Neural cell (in vitro differentiated cells): ENCODE measurements at regions not wholly inside any gene's neighbourhood (a gene's known extent, or its start where the extent isn't known, plus 50 kb on each side); places are given as distances from the start of the nearest gene placed in this dataset.

Experiments
- H2AFZ ChIP-seq: fragments of 200-600, 300-800 bp; sonication (generic), shearing (Covaris generic); 2 replicates; pipeline ENCODE4 v1.6.0; 2014; ENCODE audit warnings: low read depth, mild to moderate bottlenecking, antibody characterized with exemption, low read length, moderate library complexity
- H3F3A ChIP-seq: fragments of 200-600 bp; shearing (Covaris generic); 2 replicates; pipeline ENCODE4 v1.6.1; 2016; ENCODE audit warnings: mild to moderate bottlenecking, moderate library complexity, mixed read lengths, antibody characterized with exemption, low read length; ENCODE audit not compliant: insufficient read depth, poor library complexity, severe bottlenecking
- H3K27ac ChIP-seq: fragments of 200-600, 300-800 bp; sonication (generic), shearing (Covaris generic); 2 replicates; pipeline ENCODE4 v1.5.1; 2014; ENCODE audit warnings: mild to moderate bottlenecking, low read length, moderate library complexity
- H3K27me3 ChIP-seq: fragments of 300-800, 200-600 bp; sonication (generic), shearing (Covaris generic); 2 replicates; pipeline ENCODE4 v1.6.0; 2014; ENCODE audit warnings: mild to moderate bottlenecking, low read depth, low read length, moderate library complexity; ENCODE audit not compliant: insufficient read depth
- H3K36me3 ChIP-seq: fragments of 300-800, 200-600 bp; sonication (generic), shearing (Covaris generic); 2 replicates; pipeline ENCODE4 v1.5.1; 2014; ENCODE audit warnings: mild to moderate bottlenecking, antibody characterized with exemption, low read length, moderate library complexity; ENCODE audit not compliant: insufficient read depth
- H3K4me2 ChIP-seq: fragments of 300-800, 200-600 bp; sonication (generic), shearing (Covaris generic); 2 replicates; pipeline ENCODE4 v1.6.0; 2014; ENCODE audit warnings: mild to moderate bottlenecking, low read length
- H3K4me3 ChIP-seq: fragments of 300-800, 200-600 bp; sonication (generic), shearing (Covaris generic); 2 replicates; pipeline ENCODE4 v1.5.1; 2014; ENCODE audit warnings: mild to moderate bottlenecking, low read length, moderate library complexity
- H3K79me2 ChIP-seq: fragments of 200-600 bp; shearing (Covaris generic); replicated peaks from 2 replicates; pipeline ENCODE4 v1.6.0; 2014; ENCODE audit warnings: mild to moderate bottlenecking, low read length, moderate library complexity; ENCODE audit not compliant: insufficient read depth
- H3K9ac ChIP-seq: fragments of 300-800, 200-600 bp; sonication (generic), shearing (Covaris generic); 2 replicates; pipeline ENCODE4 v1.6.1; 2016; ENCODE audit warnings: mild to moderate bottlenecking, low read length, mixed read lengths
- H3K9me2 ChIP-seq: fragments of 200-600 bp; shearing (Covaris generic); 2 replicates; pipeline ENCODE4 v1.6.1; 2016; ENCODE audit warnings: mild to moderate bottlenecking, low read length, mixed read lengths; ENCODE audit not compliant: insufficient read depth
- H3K9me3 ChIP-seq: fragments of 200-600, 300-800 bp; sonication (generic), shearing (Covaris generic); 2 replicates; pipeline ENCODE4 v1.6.1; 2016; ENCODE audit warnings: mild to moderate bottlenecking, mixed run types, low read length, moderate library complexity, mixed read lengths
- H4K20me1 ChIP-seq: fragments of 200-600 bp; shearing (Covaris generic); 2 replicates; pipeline ENCODE4 v1.6.1; 2016; ENCODE audit warnings: mild to moderate bottlenecking, mixed run types; ENCODE audit not compliant: insufficient read depth
- EP300 ChIP-seq: fragments of 450-650 bp; conservative IDR thresholded peaks from 2 replicates; pipeline ENCODE4 v1.6.1; 2014; ENCODE audit warnings: antibody characterized with exemption, mild to moderate bottlenecking, moderate library complexity; ENCODE audit not compliant: poor library complexity, severe bottlenecking
- EZH2 ChIP-seq: fragments of 200-600, 300-800 bp; shearing (Covaris generic), sonication (generic); IDR thresholded peaks from 2 replicates; pipeline ENCODE4 v1.6.1; 2014; ENCODE audit warnings: antibody characterized with exemption, low read length, borderline replicate concordance, mild to moderate bottlenecking; ENCODE audit not compliant: insufficient read depth, poor library complexity, severe bottlenecking
- MXI1 ChIP-seq: fragments of 450-650 bp; conservative IDR thresholded peaks from 2 replicates; pipeline ENCODE4 v1.6.1; 2014; ENCODE audit warnings: antibody characterized with exemption, mild to moderate bottlenecking; ENCODE audit not compliant: poor library complexity, severe bottlenecking
- POLR2AphosphoS5 ChIP-seq: IDR thresholded peaks from 2 replicates; pipeline ENCODE4 v1.6.1; 2012
- RAD21 ChIP-seq: fragments of 450-650 bp; conservative IDR thresholded peaks from 2 replicates; pipeline ENCODE4 v1.6.1; 2014; ENCODE audit warnings: antibody characterized with exemption, mild to moderate bottlenecking, moderate library complexity
- SMC3 ChIP-seq: fragments of 450-650 bp; conservative IDR thresholded peaks from 2 replicates; pipeline ENCODE4 v1.6.1; 2014; ENCODE audit warnings: antibody characterized with exemption, mild to moderate bottlenecking, moderate library complexity; ENCODE audit not compliant: poor library complexity
- TAF1 ChIP-seq: IDR thresholded peaks from 2 replicates; pipeline ENCODE4 v1.6.1; 2012; ENCODE audit warnings: low read depth
- TF ChIP-seq, protein P1 (sequence below): IDR thresholded peaks from 2 replicates; pipeline ENCODE4 v1.6.1; 2012; ENCODE audit warnings: borderline replicate concordance
- TF ChIP-seq, protein P2 (sequence below): fragments of 450-650 bp; IDR thresholded peaks from 2 replicates; pipeline ENCODE4 v1.5.1; 2014; ENCODE audit warnings: antibody characterized with exemption, mild to moderate bottlenecking, moderate library complexity; ENCODE audit not compliant: poor library complexity, severe bottlenecking

DNA sequence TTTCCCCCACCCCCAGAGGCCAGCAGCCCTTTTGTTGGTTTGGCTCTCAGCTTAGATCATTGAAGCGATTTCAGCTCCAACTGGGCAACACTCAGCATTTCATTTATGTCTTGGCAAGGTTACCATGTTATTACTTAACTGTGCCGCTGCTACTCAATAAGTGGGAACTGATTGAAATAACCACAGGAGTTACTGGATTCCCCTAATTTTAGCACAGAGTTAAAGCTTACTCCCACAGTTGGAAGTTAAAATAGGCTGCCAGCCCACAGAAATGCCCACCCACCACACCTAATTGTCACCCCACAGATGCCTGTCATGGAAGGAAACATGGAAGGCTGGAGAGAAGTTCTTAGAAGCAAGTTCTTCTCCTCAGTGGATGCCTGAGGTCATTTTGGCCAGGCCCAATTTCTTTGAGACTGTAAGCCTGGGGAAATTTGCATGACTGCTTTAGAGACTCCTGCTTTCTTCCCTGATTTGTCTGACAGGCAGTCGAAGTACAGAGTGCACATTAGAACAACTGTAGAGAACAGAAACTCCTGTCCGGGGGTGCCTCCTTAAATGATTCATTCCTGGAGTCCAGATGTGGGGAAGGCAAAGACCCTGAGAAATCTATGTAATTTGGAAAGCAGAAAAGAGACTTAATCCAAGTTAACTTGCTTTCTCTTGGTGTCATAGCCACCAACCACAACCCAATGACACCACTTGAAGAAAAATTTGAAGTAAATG lies 370.0 kb downstream of the ZSWIM6 start:
- no peaks in the 10 kb centered on the region for H3K9me3 ChIP-seq
- no peak overlapping the region for H2AFZ ChIP-seq
- H3K27ac ChIP-seq = no peak overlapping the region
- H3K4me2 ChIP-seq = no peak overlapping the region
- no peaks in the 10 kb centered on the region for H3K36me3 ChIP-seq
- no peak overlapping the region for H3K9ac ChIP-seq
- no peaks in the 10 kb centered on the region for H3K9me2 ChIP-seq
- H4K20me1 ChIP-seq = no peaks in the 10 kb centered on the region
- no peaks in the 10 kb centered on the region for H3K79me2 ChIP-seq
- no peaks in the 10 kb centered on the region for H3K27me3 ChIP-seq
- no peak overlapping the region for H3K4me3 ChIP-seq
- H3F3A ChIP-seq = no peaks in the 10 kb centered on the region
- TF ChIP-seq EZH2 (no peak), POLR2AphosphoS5 (no peak), SMC3 (no peak), EP300 (no peak)

GRCh38 chr5:61702784-61703183 lies 370.7 kb downstream of the ZSWIM6 start:
- H3K4me2 ChIP-seq = no peak overlapping the region
- no peaks in the 10 kb centered on the region for H3K9me2 ChIP-seq
- H3K4me3 ChIP-seq = no peak overlapping the region
- no peaks in the 10 kb centered on the region for H3K36me3 ChIP-seq
- H3K9me3 ChIP-seq = no peaks in the 10 kb centered on the region
- no peak overlapping the region for H3K27ac ChIP-seq
- H3F3A ChIP-seq = no peaks in the 10 kb centered on the region
- no peak overlapping the region for H3K9ac ChIP-seq
- no peaks in the 10 kb centered on the region for H3K79me2 ChIP-seq
- TF ChIP-seq MXI1 (no peak), SMC3 (no peak), POLR2AphosphoS5 (no peak), TAF1 (no peak), RAD21 (no peak)
- TF ChIP-seq, protein P1, sequence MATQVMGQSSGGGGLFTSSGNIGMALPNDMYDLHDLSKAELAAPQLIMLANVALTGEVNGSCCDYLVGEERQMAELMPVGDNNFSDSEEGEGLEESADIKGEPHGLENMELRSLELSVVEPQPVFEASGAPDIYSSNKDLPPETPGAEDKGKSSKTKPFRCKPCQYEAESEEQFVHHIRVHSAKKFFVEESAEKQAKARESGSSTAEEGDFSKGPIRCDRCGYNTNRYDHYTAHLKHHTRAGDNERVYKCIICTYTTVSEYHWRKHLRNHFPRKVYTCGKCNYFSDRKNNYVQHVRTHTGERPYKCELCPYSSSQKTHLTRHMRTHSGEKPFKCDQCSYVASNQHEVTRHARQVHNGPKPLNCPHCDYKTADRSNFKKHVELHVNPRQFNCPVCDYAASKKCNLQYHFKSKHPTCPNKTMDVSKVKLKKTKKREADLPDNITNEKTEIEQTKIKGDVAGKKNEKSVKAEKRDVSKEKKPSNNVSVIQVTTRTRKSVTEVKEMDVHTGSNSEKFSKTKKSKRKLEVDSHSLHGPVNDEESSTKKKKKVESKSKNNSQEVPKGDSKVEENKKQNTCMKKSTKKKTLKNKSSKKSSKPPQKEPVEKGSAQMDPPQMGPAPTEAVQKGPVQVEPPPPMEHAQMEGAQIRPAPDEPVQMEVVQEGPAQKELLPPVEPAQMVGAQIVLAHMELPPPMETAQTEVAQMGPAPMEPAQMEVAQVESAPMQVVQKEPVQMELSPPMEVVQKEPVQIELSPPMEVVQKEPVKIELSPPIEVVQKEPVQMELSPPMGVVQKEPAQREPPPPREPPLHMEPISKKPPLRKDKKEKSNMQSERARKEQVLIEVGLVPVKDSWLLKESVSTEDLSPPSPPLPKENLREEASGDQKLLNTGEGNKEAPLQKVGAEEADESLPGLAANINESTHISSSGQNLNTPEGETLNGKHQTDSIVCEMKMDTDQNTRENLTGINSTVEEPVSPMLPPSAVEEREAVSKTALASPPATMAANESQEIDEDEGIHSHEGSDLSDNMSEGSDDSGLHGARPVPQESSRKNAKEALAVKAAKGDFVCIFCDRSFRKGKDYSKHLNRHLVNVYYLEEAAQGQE = no peak
- no peak overlapping the region for H2AFZ ChIP-seq
- no peaks in the 10 kb centered on the region for H3K27me3 ChIP-seq
- H4K20me1 ChIP-seq = no peaks in the 10 kb centered on the region

- H2AFZ ChIP-seq = no peak overlapping the region
Measured at GRCh38 chr5:61704289-61704688, 372.2 kb downstream of the ZSWIM6 start.

More at GRCh38 chr5:61704289-61704688, 372.2 kb downstream of the ZSWIM6 start:
- Histone ChIP-seq H3K4me3 (no peak overlapping the region), H3K36me3 (no peaks in the 10 kb centered on the region), H3K4me2 (no peak overlapping the region), H3K27me3 (no peaks in the 10 kb centered on the region), H3K27ac (no peak overlapping the region), H3K9me2 (no peaks in the 10 kb centered on the region), H3F3A (no peaks in the 10 kb centered on the region), H3K9ac (no peak overlapping the region), H3K9me3 (no peaks in the 10 kb centered on the region), H4K20me1 (no peaks in the 10 kb centered on the region), H3K79me2 (no peaks in the 10 kb centered on the region)
- TF ChIP-seq POLR2AphosphoS5 = no peak
- no peak for TF ChIP-seq TAF1
- TF ChIP-seq SMC3 = no peak
- TF ChIP-seq RAD21 = no peak
- TF ChIP-seq, protein P1 = no peak
- TF ChIP-seq EZH2 = no peak
- no peak for TF ChIP-seq MXI1
- TF ChIP-seq, protein P2, sequence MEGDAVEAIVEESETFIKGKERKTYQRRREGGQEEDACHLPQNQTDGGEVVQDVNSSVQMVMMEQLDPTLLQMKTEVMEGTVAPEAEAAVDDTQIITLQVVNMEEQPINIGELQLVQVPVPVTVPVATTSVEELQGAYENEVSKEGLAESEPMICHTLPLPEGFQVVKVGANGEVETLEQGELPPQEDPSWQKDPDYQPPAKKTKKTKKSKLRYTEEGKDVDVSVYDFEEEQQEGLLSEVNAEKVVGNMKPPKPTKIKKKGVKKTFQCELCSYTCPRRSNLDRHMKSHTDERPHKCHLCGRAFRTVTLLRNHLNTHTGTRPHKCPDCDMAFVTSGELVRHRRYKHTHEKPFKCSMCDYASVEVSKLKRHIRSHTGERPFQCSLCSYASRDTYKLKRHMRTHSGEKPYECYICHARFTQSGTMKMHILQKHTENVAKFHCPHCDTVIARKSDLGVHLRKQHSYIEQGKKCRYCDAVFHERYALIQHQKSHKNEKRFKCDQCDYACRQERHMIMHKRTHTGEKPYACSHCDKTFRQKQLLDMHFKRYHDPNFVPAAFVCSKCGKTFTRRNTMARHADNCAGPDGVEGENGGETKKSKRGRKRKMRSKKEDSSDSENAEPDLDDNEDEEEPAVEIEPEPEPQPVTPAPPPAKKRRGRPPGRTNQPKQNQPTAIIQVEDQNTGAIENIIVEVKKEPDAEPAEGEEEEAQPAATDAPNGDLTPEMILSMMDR = no peak
- TF ChIP-seq EP300 = no peak
